Skin epidermis (tissue), 12 donors: ENCODE measurements at regions not wholly inside any gene's neighbourhood (a gene's known extent, or its start where the extent isn't known, plus 50 kb on each side); places are given as distances from the start of the nearest gene placed in this dataset.
"Not testable (repeated sequence)": the region's sequence is repeated elsewhere in the genome, so short reads cannot be mapped to it uniquely, and the experiment has no call there.

Source experiments
- H3K27ac ChIP-seq, 21 experiments: fragments of 200-600 bp; sonication (generic) in 11 of 21; one replicate each; pipeline ENCODE4 v1.5.0; 2020; ENCODE audit warnings: mild to moderate bottlenecking in 3 of 21, inconsistent platforms in 2 of 21, moderate library complexity in 2 of 21
- H3K4me3 ChIP-seq, 7 experiments: fragments of 200-600 bp; sonication (generic) in 2 of 7; one replicate each; pipeline ENCODE4 v1.5.0; 2020; ENCODE audit warnings: inconsistent platforms in 2 of 7, mild to moderate bottlenecking in 2 of 7, moderate library complexity in 1 of 7

DNA sequence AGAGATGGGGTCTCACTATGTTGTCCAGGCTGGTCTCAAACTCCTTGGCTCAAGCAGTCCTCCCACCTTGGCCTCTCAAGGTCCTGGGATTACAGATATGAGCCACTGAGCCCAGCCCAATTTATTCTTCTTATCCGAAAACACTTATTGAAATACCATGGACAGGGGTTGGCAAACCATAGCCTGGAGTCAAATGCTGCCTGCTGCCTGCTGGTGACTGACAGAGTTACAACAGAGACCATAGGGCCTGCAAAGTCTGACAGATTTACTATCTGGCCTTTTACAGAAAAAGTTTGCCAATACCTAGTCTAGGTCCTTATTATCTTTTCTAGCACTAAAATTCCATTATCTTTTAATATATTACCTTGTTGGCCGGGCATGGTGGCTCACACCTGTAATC, 87.1 kb upstream of the ZNF281 start:
- Histone ChIP-seq H3K27ac (no peak overlapping the region), H3K4me3 (no peak overlapping the region)

DNA sequence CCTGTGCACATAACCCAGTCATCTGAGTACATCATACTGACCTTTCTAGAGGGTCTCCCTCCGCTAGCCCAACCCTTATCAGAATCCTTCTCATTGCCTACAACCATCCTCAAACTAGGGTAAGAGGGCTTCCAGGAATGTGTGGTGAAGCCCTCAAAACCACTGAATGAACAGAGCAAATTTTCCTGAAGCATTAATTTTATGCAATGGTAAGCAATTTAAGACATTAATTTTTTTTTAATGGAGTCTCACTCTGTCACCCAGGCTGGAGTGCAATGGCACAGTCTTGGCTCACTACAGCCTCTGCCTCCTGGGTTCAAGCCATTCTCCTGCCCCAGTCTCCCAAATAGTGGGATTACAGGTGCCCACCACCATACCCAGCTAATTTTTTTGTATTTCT, 86.1 kb upstream of the ZNF281 start:
- no peak overlapping the region for H3K27ac ChIP-seq
- no peak overlapping the region for H3K4me3 ChIP-seq

DNA sequence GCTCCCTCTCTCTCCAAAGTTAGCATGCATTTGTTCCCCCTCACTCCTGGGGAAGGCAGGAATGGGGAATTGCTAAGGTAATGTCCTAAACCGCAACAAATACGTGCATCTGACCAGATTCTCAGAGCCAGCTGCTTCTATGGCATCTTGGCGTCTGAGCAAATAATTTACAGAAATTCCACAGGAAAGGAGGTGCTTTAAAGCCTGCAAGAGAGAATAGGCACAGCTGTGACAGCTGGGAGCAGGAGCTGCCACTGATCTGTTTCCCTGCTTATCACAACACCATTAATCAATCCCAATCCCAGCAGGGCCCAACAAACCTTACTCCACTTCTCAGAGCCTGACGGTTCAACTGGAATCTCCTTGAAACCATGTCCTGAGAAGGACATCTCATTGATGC, 83.5 kb upstream of the ZNF281 start:
- Histone ChIP-seq H3K27ac (no peak overlapping the region), H3K4me3 (no peak overlapping the region)

DNA sequence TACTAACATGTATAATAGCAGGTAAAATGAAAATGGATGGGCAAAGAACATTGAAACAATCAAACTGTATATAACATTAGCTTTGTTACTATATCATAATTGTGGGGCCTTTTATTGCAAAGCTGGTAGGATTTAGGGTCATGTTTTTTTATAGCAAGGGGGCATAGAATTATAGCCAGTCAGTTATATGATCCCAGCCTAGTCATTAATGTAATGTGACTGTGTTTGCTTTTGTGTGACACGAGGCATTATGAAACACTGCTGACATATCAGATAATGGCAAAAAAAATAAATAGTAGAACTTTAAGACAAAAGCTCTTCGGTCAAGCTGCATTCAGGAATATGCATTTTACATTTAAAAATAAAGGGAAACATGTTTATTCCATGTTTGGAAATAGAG, 81.3 kb upstream of the ZNF281 start:
- no peak overlapping the region for H3K4me3 ChIP-seq
- no peak overlapping the region for H3K27ac ChIP-seq

DNA sequence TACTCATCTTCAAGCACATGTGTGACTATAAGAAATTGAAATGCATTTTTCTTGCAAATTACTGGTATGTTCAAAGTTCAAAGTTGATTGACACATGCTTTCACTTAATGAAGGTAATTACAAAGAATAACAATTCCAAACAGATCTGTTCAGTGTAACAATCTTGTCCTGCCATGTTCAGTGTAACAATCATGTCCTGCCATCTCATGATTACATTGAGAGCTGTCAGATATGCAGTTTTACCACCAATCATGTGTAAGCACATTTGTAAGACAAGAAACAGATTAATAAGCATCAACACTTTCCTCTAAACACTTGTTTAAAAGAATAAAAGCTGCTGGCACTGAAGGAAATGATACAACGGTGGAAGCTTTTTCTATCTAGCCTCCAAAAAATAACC, 80.3 kb upstream of the ZNF281 start:
- H3K4me3 ChIP-seq = no peak overlapping the region
- no peak overlapping the region for H3K27ac ChIP-seq

DNA sequence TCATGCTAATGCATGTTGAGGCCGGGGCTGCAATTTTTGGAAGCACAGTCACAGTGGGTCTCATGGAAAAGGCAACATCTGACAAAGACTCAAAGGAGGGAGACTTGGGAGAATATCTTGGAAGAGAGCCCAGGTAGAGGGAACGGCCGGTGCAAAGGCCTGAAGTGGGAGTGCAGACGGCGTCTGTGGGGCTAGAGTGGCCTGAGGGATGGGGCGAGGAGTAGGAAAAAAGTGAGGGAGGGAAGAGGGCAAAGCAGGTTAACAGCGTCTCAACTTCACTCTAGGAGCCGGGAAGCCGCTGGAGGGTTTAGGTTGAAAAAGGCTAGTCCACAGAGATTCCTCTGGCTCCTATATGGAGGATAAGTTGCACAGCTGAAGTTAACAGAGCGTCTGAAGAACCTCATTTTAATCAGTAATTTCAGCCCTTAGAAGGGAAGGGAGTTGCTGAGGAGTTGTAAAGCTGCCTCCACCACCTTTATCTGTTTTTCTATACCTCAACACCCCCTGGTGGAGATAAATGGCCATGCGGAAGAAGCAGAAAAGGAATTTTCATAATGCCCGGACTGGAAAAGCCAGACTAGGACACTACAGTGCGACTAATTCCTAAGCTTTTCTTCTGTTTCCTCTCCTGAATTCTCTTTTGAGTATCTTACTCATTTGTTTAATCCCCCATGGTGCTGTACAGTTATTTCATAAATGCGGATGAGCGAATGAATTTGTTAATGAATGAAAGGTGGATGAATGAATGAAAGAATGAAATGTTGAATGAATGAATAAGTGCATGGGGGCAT, 78.7 kb upstream of the ZNF281 start:
- Histone ChIP-seq H3K4me3 (no peak overlapping the region), H3K27ac (no peak overlapping the region)

DNA sequence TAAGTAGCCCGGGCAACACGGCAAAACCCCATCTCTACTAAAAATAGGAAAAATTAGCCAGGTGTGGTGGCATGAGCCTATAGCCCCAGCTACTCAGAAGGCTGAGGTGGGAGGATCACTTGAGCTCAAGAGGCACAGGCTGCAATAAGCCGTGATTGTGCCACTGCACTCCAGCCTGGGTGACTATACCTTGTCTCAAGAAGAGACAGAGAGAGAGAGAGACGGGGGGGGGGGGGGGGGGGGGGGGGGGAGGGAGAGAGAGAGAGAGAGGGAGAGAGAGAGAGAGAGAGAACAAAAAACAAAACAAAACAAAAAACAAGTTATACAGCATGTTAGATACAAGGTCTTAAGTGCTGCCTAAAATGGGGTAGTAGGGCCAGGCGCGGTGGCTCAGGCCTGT, 77.8 kb upstream of the ZNF281 start:
- H3K4me3 ChIP-seq = no peak overlapping the region
- no peak overlapping the region for H3K27ac ChIP-seq

DNA sequence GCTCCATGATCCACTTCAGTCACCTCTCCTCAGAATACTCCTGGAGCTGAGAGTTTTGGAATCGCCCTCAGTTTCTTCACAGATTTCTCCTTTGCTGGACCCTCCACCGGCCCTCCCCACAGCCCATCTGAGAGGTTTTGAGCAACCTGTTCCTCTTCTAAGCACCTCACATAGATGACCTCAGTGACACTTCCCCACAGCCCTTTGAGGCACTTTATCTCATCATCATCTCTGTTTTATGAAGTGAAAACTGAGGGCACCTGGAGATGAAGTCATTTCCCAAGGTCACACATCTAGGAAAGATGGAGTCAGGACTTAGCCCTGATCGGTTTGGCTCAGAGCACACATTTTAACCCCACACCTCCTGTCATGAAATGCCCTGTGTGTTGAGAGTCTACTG, 76.8 kb upstream of the ZNF281 start:
- no peak overlapping the region for H3K27ac ChIP-seq
- no peak overlapping the region for H3K4me3 ChIP-seq

DNA sequence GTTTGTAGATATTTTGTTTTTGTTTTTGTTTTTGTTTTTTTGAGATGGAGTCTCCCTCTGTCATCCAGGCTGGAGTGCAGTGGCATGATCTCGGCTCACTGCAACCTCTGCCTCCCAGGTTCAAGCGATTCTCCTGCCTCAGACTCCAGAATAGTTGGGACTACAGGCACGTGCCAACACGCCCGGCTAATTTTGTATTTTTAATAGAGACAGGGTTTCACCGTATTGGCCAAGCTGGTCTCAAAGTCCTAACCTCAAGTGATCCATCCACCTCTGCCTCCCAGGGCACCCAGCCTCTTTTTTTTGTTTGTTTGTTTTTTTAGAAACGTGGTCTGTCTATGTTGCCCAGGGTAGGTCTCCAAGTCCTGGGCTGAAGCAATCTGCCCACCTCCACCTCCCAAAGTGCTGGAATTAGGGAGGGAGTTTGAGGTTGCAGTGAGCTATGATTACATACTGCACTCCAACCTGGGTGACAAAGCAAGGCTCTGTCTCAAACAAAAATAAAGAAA, 74.7 kb upstream of the ZNF281 start:
- H3K27ac ChIP-seq, H3K4me3 ChIP-seq: not testable (repeated sequence)

DNA sequence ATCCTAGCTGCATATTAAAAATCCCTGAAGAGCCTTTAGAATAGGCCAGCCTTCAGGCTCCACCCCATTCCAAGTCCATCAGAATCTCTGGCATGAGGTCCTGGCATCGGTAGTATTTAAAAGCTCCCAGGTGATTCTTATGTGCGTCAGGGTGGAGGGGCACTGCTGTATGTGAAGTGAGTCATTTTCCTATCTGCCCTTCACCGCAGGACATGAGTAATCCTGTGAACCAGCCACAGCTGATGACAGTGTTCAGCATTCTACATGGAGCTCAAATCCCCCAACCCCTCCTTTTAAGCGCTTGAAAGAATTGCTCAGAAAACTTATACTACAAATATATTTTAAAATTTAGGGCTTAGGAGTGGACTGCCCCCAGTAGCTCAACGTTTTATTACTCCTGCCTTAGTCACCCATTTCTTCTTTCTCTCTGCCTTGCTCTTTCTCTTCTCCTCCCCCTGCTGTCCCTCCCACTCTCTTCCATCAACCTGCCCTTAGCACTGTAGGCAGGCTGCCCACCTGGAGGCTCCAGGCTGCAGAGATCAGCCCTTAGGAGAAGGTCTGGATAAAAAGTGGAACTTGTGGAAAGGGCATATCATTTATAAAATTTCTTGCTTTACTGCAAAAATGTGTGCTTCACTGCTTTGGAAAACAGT, 73.8 kb upstream of the ZNF281 start:
- peak overlapping the region in 1 of 21 experiments; percentile 14 for H3K27ac ChIP-seq
- no peak overlapping the region for H3K4me3 ChIP-seq

DNA sequence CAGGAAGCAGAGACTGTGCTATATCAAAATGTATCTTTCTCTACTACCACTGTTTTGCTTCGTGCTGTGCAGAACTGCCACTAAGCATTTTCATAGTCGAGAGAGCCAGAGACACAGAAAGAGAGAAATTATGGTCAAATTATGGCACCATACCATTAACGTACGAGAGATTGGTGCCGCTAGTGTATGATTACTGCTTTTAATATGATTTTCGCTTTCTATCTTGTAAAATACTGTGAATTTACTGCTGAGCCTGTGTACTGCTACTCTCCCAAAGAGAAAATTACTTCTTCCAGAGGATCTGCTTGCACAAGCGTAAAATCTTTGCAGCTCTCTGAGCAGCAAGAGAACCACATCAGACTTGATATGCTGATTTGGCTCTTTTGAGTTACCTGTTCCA, 71.1 kb upstream of the ZNF281 start:
- H3K27ac ChIP-seq = no peak overlapping the region
- H3K4me3 ChIP-seq = no peak overlapping the region

DNA sequence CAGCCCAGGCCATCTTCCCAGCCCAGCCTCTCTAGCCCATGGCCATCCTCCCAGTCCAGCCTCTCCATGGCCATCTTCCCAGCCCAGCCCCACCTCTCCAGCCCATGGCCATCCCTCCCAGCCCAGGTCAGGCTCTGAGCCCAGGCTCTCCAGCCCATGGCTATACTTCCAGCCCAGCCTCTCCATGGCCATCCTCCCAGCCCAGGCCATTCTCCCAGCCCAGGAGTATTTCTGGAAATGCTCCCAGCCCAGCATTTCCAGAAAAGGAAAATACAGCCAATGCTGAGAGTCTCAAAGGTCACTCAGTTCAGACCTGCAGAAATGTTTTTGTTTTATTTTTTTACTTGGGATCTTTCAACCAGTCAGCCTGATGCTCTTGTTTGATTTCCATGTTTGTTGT, 70.0 kb upstream of the ZNF281 start:
- H3K27ac ChIP-seq = no peak overlapping the region
- no peak overlapping the region for H3K4me3 ChIP-seq

DNA sequence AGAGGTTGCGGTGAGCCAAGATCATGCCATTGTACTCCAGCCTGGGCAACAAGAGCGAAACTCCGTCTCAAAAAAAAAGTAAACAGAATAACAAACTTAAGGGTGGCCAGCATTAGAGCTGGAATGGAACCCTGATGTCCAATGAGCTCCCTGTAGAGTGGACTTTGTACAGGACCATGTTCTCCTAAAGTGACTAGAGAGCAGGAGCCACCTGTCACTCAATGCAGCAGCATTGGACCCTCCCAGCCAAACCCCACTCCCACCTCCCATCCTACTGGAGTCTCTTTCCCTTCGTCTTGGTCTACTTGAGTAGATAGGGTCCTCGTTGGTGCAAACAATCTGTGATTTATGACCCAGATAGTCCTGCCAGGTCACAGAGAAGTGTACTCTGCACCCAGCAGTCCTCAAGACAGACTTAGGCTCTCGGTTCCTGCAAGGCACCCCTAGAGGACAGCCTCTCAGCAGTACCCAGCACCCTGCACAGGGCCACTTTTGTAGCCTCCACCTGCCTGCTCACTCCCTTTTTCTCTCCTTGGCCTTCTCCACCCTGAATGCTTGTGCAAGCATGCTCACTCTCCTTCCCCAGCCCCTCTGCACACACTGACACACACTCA, 69.2 kb upstream of the ZNF281 start:
- H3K4me3 ChIP-seq = no peak overlapping the region
- H3K27ac ChIP-seq = no peak overlapping the region

DNA sequence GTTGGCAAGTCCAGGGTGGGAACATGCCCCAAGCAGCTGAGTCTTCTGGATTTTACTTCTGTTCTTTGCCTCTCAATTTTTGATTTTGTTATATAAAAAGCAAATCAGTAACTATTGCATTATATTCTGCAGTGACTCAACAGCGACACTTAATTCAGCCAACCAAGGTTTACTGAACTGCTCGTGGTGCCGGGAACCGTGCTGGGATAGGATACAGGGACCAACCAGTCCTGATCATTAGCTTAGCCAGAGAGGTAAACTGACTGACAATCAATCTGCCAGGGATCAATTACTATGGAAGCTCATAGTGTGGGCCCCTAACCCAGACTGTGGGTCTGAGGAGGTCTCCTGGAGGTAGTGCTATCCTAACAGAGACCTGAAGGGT, 68.4 kb upstream of the ZNF281 start:
- Histone ChIP-seq H3K4me3 (no peak overlapping the region), H3K27ac (no peak overlapping the region)

DNA sequence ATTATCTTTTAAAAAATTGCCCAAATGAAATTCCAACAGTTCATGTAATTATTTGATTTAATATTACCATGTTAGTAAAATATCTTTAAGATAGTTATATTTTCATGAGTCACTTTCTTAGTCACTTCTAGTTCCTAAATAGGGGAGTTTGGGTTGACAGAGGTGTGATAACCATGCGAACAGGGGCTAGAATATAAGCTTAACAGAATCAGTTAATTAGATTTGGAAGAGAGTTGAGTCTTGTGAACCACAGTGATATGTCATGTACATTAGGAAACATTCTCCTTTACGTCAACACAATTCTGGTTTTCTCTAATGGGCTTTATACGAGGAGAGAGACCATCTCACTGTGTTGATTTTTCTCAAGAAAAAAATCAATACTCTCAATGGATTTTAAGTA, 64.8 kb upstream of the ZNF281 start:
- Histone ChIP-seq H3K4me3 (no peak overlapping the region), H3K27ac (no peak overlapping the region)

DNA sequence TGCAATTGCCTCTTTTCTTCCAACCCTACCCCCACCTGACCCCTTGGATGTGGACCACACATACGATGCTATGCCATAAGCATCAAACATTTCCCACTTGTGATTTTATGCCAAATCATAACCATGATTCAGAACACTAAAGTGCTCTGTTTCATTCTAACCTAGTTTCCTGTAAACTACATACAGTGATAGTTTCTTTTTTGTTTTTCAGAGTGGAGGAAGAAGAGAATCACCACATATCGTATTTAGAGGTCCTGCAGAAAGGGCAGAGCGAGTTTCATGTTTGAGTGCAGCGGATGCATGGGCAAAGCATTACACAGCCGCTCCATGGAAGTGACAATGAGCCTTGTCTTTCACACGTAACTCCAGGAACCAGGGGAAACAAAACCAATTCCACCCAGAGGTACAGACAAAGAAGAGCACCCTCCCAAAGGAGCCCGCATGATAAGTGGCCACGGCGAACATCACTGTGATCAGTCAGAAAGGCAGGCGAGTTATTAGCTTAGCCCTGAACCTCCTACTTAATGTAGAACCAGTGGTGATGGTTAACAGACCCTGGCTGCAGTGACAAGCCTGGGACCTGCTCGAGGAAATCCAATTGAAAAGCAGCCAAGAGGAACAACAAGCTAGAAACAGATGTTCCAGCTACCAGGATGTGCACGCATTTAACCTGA, 64.0 kb upstream of the ZNF281 start:
- peak overlapping the region in 3 of 21 experiments; percentile 2 to 68 (median 25) for H3K27ac ChIP-seq
- H3K4me3 ChIP-seq = no peak overlapping the region

DNA sequence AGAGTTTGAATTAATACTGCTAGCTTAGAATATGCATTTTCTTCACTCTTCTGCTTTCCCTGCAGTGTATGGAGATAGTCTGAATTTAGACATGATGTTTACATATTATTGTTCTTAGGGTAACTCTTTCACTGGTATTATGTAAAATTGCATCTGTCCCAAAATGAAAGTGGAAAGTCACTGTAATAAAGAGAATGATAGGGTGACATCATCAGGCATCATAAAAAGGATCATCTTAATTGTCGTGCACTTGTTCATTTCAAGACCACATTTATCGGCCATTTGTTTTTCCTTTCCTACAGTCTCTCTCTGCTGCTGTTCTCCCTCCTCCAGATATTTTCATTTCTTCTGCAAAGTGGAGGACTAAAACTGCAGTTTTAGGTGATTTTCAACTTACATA, 61.9 kb upstream of the ZNF281 start:
- Histone ChIP-seq H3K4me3 (no peak overlapping the region), H3K27ac (no peak overlapping the region)

DNA sequence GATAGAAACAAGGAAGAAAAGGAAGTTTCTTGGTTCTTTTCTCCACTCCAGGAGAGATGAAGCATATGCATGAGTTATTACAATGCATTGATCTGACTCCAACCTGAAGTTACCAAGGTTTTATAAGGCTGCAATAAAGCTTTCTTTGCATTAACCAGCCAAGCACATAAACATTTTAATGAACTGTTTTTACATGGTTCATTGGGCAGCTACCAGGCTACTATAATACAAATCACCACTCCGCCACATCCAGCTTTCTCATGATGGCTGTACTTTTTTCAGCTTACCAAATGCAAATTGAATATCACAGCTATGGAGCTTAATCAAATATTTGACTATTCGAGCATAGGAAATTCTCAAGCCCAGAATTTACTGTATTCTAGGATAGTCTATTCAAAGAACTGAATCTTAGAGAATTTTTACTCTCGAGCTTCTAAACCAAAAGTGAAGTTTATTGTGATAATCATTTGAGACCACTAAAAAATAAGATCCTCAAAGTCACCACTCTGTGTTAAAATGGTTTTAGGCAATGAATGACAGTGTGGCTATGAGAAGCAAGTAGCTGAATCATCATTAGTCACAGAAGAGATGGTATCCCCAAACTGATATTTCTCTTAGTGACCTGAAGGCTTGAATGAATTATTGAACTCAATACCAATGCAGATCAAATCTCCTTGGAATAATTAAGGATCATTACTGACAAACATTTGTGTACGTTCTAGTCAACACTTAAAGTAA, 58.6 kb upstream of the ZNF281 start:
- H3K4me3 ChIP-seq = no peak overlapping the region
- H3K27ac ChIP-seq = no peak overlapping the region

DNA sequence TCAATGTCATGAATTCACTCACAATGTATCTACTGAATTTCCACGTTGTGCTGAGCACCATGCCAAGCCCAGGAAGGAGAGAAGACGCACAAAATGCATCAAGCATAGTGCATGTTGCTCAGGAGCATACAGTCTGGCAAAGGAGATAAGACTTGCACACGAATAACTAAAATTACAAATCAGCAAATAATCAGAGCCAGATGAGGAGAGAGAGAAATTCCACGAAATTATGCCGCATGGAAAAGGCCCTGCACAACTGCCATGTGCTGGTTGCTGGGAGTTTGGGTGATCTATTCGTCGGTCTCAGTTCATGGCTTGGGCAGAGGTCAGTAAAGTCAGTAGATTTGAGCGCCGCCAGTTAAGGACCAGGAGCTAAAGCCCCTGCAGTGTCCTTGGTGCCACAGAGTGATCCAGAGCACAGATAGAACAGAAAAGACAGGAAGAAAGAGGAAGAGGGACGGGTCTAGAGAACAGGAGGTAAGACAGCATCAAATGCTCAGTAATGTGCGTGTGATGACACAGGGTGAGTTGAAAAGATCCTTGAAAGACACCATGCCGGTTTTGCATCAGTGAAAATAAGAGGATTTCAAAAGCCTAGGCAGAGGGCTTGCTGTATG, 55.1 kb upstream of the ZNF281 start:
- H3K4me3 ChIP-seq = no peak overlapping the region
- H3K27ac ChIP-seq = no peak overlapping the region
